Stromal cell of bone marrow (primary cell): ENCODE measurements at regions not wholly inside any gene's neighbourhood (a gene's known extent, or its start where the extent isn't known, plus 50 kb on each side); places are given as distances from the start of the nearest gene placed in this dataset.
"Not testable (repeated sequence)": the region's sequence is repeated elsewhere in the genome, so short reads cannot be mapped to it uniquely, and the experiment has no call there.

Experiments
- DNase-seq: peaks from one replicate; pipeline ENCODE4 v3.0.0-alpha.2; 2012; ENCODE audit warnings: low read depth

GRCh38 chr1:199044191-199044590 lies 405.4 kb downstream of the PTPRC start:
- no peak for DNase-seq

GRCh38 chr1:199046618-199047017 lies 407.8 kb downstream of the PTPRC start:
- DNase-seq = no peak

GRCh38 chr1:199054694-199055093 lies 415.9 kb downstream of the PTPRC start:
- DNase-seq = no peak

- no peak for DNase-seq
Measured at GRCh38 chr1:199057322-199057721, 418.5 kb downstream of the PTPRC start.

GRCh38 chr1:199058281-199058680 lies 419.4 kb downstream of the PTPRC start:
- no peak for DNase-seq

GRCh38 chr1:199064971-199065370 lies 426.1 kb downstream of the PTPRC start:
- no peak for DNase-seq

- DNase-seq = no peak
Measured at GRCh38 chr1:199067483-199067882, 428.6 kb downstream of the PTPRC start.

- DNase-seq = no peak
Measured at GRCh38 chr1:199071080-199071479, 432.2 kb downstream of the PTPRC start.

- no peak for DNase-seq
Measured at GRCh38 chr1:199073166-199073565, 434.3 kb downstream of the PTPRC start.

- no peak for DNase-seq
Measured at GRCh38 chr1:199075792-199076191, 437.0 kb downstream of the PTPRC start.

GRCh38 chr1:199079994-199080393 lies 441.2 kb downstream of the PTPRC start:
- DNase-seq = no peak

- no peak for DNase-seq
Measured at GRCh38 chr1:199081739-199082138, 442.9 kb downstream of the PTPRC start.

- no peak for DNase-seq
Measured at GRCh38 chr1:199082778-199083389, 444.0 kb downstream of the PTPRC start.

GRCh38 chr1:199083680-199084079 lies 444.8 kb downstream of the PTPRC start:
- peak; percentile 9 for DNase-seq

- DNase-seq = no peak
Measured at GRCh38 chr1:199084293-199084692, 445.5 kb downstream of the PTPRC start.

- DNase-seq = no peak
Measured at GRCh38 chr1:199085903-199086302, 447.1 kb downstream of the PTPRC start.

GRCh38 chr1:199087144-199087543 lies 448.3 kb downstream of the PTPRC start:
- DNase-seq = no peak

GRCh38 chr1:199089393-199090122 lies 450.7 kb downstream of the PTPRC start:
- DNase-seq = no peak

GRCh38 chr1:199095628-199096027 lies 456.8 kb downstream of the PTPRC start:
- DNase-seq = not testable (repeated sequence)

- no peak for DNase-seq
Measured at GRCh38 chr1:199096591-199096990, 457.8 kb downstream of the PTPRC start.

- DNase-seq = no peak
Measured at GRCh38 chr1:199098468-199098867, 459.6 kb downstream of the PTPRC start.

GRCh38 chr1:199101139-199101538 lies 462.3 kb downstream of the PTPRC start:
- no peak for DNase-seq

- DNase-seq = no peak
Measured at GRCh38 chr1:199101635-199102034, 462.8 kb downstream of the PTPRC start.

GRCh38 chr1:199102239-199102638 lies 463.4 kb downstream of the PTPRC start:
- no peak for DNase-seq
